Activated naive CD4-positive, alpha-beta T cell treated with anti-CD3 and anti-CD28 coated beads for 36 hours (primary cell): ENCODE measurements at regions not wholly inside any gene's neighbourhood (a gene's known extent, or its start where the extent isn't known, plus 50 kb on each side); places are given as distances from the start of the nearest gene placed in this dataset.

ENCODE experiments used
- CTCF ChIA-PET: fragments of 350-600 bp; sonication (Branson Sonifier 250); formaldehyde crosslinking; loops from one replicate; lab custom pipeline; 2021; ENCODE audit warnings: antibody characterized with exemption; lab: Charles Lee
- DNase-seq: peaks from one replicate; pipeline ENCODE4 v3.0.0-alpha.2; 2020
- H3K27ac Mint-ChIP-seq: one replicate; pipeline ENCODE4 v1.8.0; 2021; ENCODE audit warnings: mild to moderate bottlenecking, mixed read lengths
- H3K27me3 Mint-ChIP-seq: one replicate; pipeline ENCODE4 v1.8.0; 2021; ENCODE audit warnings: low read depth, mixed read lengths
- H3K36me3 Mint-ChIP-seq: one replicate; pipeline ENCODE4 v1.8.0; 2021; ENCODE audit warnings: low read depth, mixed read lengths
- H3K4me1 Mint-ChIP-seq: one replicate; pipeline ENCODE4 v1.8.0; 2021; ENCODE audit warnings: low read depth, mixed read lengths
- H3K4me3 Mint-ChIP-seq: one replicate; pipeline ENCODE4 v1.8.0; 2021; ENCODE audit warnings: mild to moderate bottlenecking, moderate library complexity, mixed read lengths
- H3K9me3 Mint-ChIP-seq: one replicate; pipeline ENCODE4 v1.8.0; 2021; ENCODE audit warnings: mixed read lengths
- intact Hi-C: fragments of 100-400 bp; cut with micrococcal nuclease; formaldehyde crosslinking; loops from one replicate; pipeline ENCODE4 v1.15.1; 2023

- Mint-ChIP-seq H3K4me1 (no peaks in the 10 kb centered on the region), H3K9me3 (peaks cover 7% of the 10 kb centered on the region), H3K27me3 (peaks cover 9% of the 10 kb centered on the region), H3K36me3 (no peaks in the 10 kb centered on the region), H3K4me3 (no peak overlapping the region), H3K27ac (no peak overlapping the region)
- CTCF ChIA-PET = interaction anchor here (0.7 kb wide), 1 partner anchor 1699 kb away, joined by 3 read pairs; no protein-coding TSS in a partner anchor
- no peak for DNase-seq
- intact Hi-C loops = no loop called here
Measured at GRCh38 chr5:15034379-15034778, 162.8 kb upstream of the ANKH start.

DNA sequence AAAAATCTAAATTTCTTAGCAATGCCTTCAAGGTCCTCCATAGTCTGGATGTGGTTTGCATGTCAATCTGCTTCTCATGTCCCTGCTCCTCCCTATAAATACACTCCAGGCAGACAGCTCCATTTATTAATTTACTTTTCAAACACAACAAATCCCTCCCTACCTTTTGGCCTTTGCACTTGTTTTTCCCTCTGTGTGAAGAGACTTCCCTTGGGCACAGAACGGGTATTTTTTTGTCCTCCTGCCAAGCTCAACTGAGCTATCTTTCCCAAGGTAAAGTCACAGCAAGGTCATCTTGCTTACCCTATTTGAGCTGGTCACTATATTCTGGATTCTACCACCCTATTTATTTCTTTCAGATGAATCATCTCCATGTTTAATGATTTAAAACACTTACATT, 159.6 kb upstream of the ANKH start:
- no peak for DNase-seq
- H3K27me3 Mint-ChIP-seq = peaks cover 22% of the 10 kb centered on the region

GRCh38 chr5:15027764-15028163, 156.2 kb upstream of the ANKH start:
- no peak for DNase-seq
- no peaks in the 10 kb centered on the region for H3K36me3 Mint-ChIP-seq
- CTCF ChIA-PET = interaction anchor here (1.6 kb wide), 1 partner anchor 24 kb away, joined by 5 read pairs; no protein-coding TSS in a partner anchor
- H3K4me1 Mint-ChIP-seq = peaks cover 3% of the 10 kb centered on the region
- H3K27ac Mint-ChIP-seq = no peak overlapping the region
- H3K27me3 Mint-ChIP-seq = peaks cover 27% of the 10 kb centered on the region
- intact Hi-C loops = no loop called here
- H3K4me3 Mint-ChIP-seq = no peak overlapping the region
- no peaks in the 10 kb centered on the region for H3K9me3 Mint-ChIP-seq

More for the DNA sequence above, 159.6 kb upstream of the ANKH start:
- intact Hi-C loops = no loop called here
- CTCF ChIA-PET = interaction anchor here (0.6 kb wide), 1 partner anchor 851 kb away, joined by 3 read pairs; no protein-coding TSS in a partner anchor
- H3K4me1 Mint-ChIP-seq = no peaks in the 10 kb centered on the region
- H3K9me3 Mint-ChIP-seq = no peaks in the 10 kb centered on the region
- no peaks in the 10 kb centered on the region for H3K36me3 Mint-ChIP-seq
- no peak overlapping the region for H3K27ac Mint-ChIP-seq
- H3K4me3 Mint-ChIP-seq = no peak overlapping the region

- intact Hi-C loops = no loop called here
- Mint-ChIP-seq H3K4me3 (no peak overlapping the region), H3K4me1 (peaks cover 3% of the 10 kb centered on the region), H3K27me3 (peaks cover 27% of the 10 kb centered on the region), H3K9me3 (no peaks in the 10 kb centered on the region), H3K27ac (no peak overlapping the region), H3K36me3 (no peaks in the 10 kb centered on the region)
- CTCF ChIA-PET = interaction anchor here (1.6 kb wide), 1 partner anchor 23 kb away, joined by 5 read pairs; no protein-coding TSS in a partner anchor
- DNase-seq = no peak
Measured at GRCh38 chr5:15026944-15027343, 155.4 kb upstream of the ANKH start.

DNA sequence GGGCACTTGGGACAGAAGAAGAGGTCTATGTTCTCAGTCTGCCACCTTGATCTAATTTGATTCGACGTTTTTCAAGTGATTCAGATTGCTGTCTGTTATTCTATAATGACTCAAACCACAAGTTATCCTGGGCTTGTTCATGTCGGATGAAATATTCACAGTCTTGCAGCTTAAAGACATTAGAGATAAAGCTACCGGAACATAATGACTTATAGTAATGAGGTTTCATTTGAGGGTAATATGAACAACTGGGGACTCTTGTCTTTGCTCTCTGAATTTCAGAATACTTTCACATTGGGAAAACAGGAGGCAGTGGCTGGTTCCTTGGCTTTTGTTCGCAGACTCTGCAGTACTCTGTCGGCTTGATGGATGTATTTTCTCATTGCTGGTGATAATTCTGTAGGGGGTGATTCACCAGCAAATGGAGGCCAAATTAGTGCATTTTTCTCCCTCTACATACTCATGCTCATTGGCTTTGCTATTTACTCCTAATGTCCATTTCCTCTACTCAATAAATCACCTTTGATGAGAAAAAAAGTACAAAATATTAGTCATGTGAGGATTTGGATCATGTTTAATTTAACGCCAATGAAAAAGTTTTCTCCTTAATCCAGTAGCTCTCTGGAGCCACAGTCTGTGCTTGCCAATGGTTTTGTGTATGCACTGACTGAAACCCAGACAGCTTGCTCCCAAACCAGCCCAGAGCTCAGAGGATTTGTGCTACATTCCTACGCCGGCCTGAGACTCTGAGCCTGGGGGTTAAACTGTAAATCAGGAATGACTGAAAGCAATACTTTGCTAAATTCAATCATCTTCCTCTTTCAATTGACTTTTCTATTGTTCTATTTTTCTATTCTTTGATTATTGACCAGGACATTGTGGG, 154.7 kb upstream of the ANKH start:
- Mint-ChIP-seq H3K27me3 (peaks cover 27% of the 10 kb centered on the region), H3K36me3 (no peaks in the 10 kb centered on the region), H3K4me3 (no peak overlapping the region), H3K9me3 (no peaks in the 10 kb centered on the region), H3K4me1 (peaks cover 3% of the 10 kb centered on the region), H3K27ac (no peak overlapping the region)
- DNase-seq = no peak
- intact Hi-C loops = no loop called here
- CTCF ChIA-PET = interaction anchor here (1.6 kb wide), 1 partner anchor 23 kb away, joined by 5 read pairs; no protein-coding TSS in a partner anchor

GRCh38 chr5:15023846-15024245, 152.3 kb upstream of the ANKH start:
- no peaks in the 10 kb centered on the region for H3K9me3 Mint-ChIP-seq
- peaks cover 3% of the 10 kb centered on the region for H3K4me1 Mint-ChIP-seq
- CTCF ChIA-PET = interaction anchor here (1.8 kb wide), 1 partner anchor 20 kb away, joined by 4 read pairs; no protein-coding TSS in a partner anchor
- DNase-seq = no peak
- H3K4me3 Mint-ChIP-seq = no peak overlapping the region
- intact Hi-C loops = no loop called here
- H3K27ac Mint-ChIP-seq = no peak overlapping the region
- peaks cover 20% of the 10 kb centered on the region for H3K27me3 Mint-ChIP-seq
- no peaks in the 10 kb centered on the region for H3K36me3 Mint-ChIP-seq

DNA sequence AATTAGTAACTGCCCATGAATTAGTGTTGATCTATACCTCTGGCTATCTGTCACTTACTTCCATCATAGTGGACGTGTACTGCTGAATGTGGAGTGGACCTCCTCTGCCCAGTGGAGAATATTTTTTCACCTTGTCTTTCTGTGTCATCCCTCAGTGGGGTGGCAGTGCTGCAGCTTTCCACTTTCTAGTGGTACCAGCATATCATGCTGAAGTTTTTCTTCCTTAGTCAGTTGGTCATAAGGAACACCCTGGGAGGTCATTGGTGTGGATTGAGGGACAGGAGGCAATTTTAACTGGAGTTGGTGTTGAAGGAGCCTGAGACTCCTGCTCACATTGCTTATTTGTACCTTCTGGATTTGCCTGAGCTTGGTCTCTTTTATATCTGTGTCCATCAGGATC, 151.7 kb upstream of the ANKH start:
- Mint-ChIP-seq H3K9me3 (no peaks in the 10 kb centered on the region), H3K27ac (no peak overlapping the region), H3K4me3 (no peak overlapping the region), H3K27me3 (peaks cover 17% of the 10 kb centered on the region), H3K36me3 (no peaks in the 10 kb centered on the region), H3K4me1 (peaks cover 3% of the 10 kb centered on the region)
- DNase-seq = no peak
- CTCF ChIA-PET = interaction anchor here (1.8 kb wide), 1 partner anchor 20 kb away, joined by 4 read pairs; no protein-coding TSS in a partner anchor
- intact Hi-C loops = no loop called here

GRCh38 chr5:15021266-15022046, 149.9 kb upstream of the ANKH start:
- Mint-ChIP-seq H3K27me3 (peaks cover 8% of the 10 kb centered on the region), H3K36me3 (no peaks in the 10 kb centered on the region), H3K27ac (no peak overlapping the region), H3K4me3 (no peak overlapping the region), H3K4me1 (peaks cover 3% of the 10 kb centered on the region), H3K9me3 (peaks cover 4% of the 10 kb centered on the region)
- intact Hi-C loops = no loop called here
- CTCF ChIA-PET = interaction anchor here (1.6 kb wide), 1 partner anchor 18 kb away, joined by 9 read pairs; no protein-coding TSS in a partner anchor
- no peak for DNase-seq

GRCh38 chr5:15020736-15021135, 149.2 kb upstream of the ANKH start:
- Mint-ChIP-seq H3K27me3 (peaks cover 8% of the 10 kb centered on the region), H3K9me3 (peaks cover 4% of the 10 kb centered on the region), H3K4me3 (no peak overlapping the region), H3K36me3 (no peaks in the 10 kb centered on the region), H3K4me1 (peaks cover 3% of the 10 kb centered on the region), H3K27ac (no peak overlapping the region)
- CTCF ChIA-PET = interaction anchor here (1.6 kb wide), 1 partner anchor 18 kb away, joined by 9 read pairs; no protein-coding TSS in a partner anchor
- intact Hi-C loops = no loop called here
- no peak for DNase-seq

DNA sequence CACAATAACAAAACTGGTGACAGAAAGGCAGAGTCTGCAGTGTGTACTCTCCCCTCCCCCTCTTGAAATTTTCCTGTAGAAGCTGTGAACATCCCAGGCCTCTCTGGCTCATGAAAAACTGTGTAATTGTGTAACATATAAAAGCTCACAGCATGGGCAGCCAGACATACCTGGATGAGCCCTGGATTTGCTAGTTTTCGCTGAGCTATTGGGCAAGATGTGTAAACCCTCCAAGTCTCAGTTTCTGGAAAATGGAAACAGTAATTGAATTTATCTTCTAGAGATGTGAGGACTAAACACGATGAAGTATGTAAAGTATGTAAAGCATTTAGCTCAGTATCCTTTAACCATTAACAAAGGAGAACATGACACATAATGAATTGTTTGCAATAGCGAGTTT, 143.2 kb upstream of the ANKH start:
- CTCF ChIA-PET = interaction anchor here (0.7 to 2.9 kb wide), 11 partner anchors 9 to 329 kb away, joined by 3 to 17 read pairs (median 4); no protein-coding TSS in a partner anchor
- H3K4me3 Mint-ChIP-seq = no peak overlapping the region
- DNase-seq = no peak
- H3K4me1 Mint-ChIP-seq = no peaks in the 10 kb centered on the region
- intact Hi-C loops = loop anchor here (1.0 to 5.0 kb wide), 6 partner anchors 68 to 1028 kb away; no protein-coding TSS in a partner anchor
- H3K9me3 Mint-ChIP-seq = peaks cover 4% of the 10 kb centered on the region
- no peak overlapping the region for H3K27ac Mint-ChIP-seq
- no peaks in the 10 kb centered on the region for H3K27me3 Mint-ChIP-seq
- H3K36me3 Mint-ChIP-seq = no peaks in the 10 kb centered on the region

DNA sequence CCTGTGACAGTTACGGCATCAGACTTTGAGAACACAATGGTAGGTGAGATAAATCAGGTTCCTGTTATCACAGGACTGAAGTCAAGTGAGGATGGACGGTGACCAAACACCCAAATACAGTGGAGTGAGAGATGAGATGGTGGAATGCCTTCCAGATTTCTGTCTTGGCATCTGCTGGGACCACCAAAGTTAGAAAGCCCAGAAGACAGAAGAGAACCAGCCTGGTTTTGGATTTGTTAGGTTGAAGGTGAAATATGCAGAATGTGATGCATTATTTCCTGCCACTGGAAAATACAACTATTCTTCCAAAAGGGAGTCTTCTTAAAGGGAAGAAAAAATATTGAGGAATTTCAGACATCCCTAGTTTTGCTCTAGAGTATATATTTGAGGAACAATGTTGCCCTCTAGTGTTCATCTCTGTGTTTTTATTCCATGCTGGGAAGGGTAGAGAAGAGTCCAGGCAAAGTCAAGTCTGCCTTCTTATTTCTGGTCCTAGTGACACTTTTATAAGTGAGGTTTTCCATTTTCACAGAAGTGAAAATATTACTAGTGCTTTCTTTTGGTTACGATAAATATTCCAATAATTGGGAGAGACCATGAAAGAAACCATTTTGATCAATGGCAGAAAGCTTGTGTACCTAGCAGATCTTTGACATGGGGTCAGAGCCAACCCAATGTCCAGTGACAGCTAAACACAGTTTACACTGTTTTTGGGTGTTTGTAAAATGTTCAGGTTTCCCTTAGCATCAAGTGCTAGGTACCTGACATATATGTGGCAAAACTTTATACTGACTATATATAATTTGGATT, 142.3 kb upstream of the ANKH start:
- no peak for DNase-seq
- Mint-ChIP-seq H3K4me1 (no peaks in the 10 kb centered on the region), H3K27me3 (no peaks in the 10 kb centered on the region), H3K36me3 (no peaks in the 10 kb centered on the region), H3K27ac (no peak overlapping the region), H3K4me3 (no peak overlapping the region), H3K9me3 (peaks cover 4% of the 10 kb centered on the region)
- CTCF ChIA-PET = interaction anchor here (0.6 to 2.9 kb wide), 9 partner anchors 8 to 337 kb away, joined by 3 to 17 read pairs (median 4); no protein-coding TSS in a partner anchor
- intact Hi-C loops = loop anchor here (1.0 to 5.0 kb wide), 6 partner anchors 67 to 1027 kb away; no protein-coding TSS in a partner anchor
